HG02973 (cell line): ENCODE measurements at regions not wholly inside any gene's neighbourhood (a gene's known extent, or its start where the extent isn't known, plus 50 kb on each side); places are given as distances from the start of the nearest gene placed in this dataset.

Source experiments
- ATAC-seq: cut with Tn5 transposase; IDR thresholded peaks from one replicate; pipeline ENCODE4 v1.9.1; 2021; ENCODE audit warnings: moderate library complexity; ENCODE audit not compliant: unreplicated experiment

DNA sequence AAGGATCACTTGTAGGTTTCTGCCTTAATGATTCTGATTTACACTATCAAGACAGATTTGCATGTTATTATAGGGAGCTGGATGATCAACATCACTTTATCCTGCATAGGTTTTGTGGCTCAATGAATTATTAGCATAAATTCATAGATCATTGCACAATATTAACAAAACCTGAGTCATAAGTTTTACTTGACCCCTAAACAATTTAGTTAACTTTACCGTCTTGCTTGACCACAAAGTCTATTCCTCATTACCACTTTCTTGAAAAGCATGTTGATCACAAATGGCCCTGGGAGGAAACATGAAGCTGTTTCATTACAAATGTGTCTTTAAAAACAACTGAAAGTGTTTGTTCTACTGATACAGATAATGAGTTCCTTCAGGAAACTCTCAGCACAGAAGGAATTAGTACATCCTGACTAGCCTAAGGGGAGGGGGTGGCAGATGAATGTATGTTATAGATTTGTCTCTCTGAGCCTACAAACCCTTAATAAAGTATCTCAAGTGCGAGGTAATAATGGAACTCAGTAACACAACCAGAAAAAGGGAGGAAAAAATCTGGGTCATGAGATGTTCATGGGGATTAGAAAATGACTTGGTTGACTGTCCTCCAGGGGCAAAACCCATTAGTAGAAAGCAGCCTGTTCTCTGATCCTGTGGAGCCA lies 303.4 kb downstream of the PIK3C3 start:
- no peak for ATAC-seq

DNA sequence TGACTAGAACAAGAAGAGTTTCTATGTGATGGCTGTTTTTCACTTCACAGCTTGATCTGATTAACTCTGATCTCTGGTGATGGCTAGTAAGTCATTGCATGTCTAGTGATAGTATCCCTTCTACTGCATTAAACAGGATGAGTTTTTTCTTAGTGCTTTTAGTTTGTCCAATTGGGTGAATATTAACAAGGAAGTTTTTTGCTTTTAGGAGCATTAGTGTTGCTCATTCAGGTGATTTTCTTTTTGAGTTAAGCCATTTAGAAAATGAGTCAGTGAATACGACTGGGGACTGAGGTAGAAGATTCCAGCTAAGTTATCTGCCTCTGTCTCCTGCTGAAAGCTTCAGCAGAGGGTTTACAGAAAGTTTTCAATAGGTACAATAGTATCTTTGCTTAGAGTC lies 306.7 kb downstream of the PIK3C3 start:
- ATAC-seq: no peak

- ATAC-seq: no peak
Measured at GRCh38 chr18:42264497-42264896, 309.5 kb downstream of the PIK3C3 start.

- no peak for ATAC-seq
Measured at GRCh38 chr18:42268186-42268725, 313.2 kb downstream of the PIK3C3 start.

GRCh38 chr18:42268798-42269197 lies 313.8 kb downstream of the PIK3C3 start:
- ATAC-seq: no peak

DNA sequence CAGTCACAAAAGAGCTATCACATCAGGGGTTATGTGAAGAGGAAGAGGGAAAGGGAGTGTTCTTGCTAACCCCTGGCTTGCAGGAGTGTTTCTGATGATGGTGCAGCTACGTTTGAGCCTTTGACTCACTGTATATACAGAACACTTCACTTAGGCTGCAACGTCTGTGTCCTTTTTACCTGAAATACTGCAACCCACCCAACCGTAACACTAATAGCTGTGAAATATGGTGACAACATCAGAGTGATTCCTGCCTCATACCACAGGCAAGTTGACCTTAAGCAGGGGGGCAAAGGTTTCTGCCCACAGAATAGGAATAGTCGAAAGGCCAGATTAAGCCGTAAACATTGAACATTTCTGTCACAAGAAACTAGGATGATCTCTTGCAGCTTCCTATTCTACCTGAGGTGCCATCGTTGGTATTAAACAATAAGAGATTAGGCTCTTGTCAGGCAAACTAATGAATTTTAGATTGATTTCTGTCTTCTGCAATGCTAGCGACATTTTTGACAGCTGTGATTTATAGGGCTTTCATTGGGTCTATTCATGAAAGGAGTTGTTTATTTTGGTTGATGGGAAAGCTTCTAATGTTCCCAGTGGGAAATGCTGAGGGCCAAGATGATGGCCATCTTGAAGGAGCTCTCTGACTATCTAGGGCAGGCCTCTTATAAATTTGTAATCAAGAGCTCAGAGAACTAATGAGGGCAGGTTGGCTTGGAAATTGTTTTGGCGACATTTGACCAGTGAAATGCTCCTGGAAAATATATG lies 316.8 kb downstream of the PIK3C3 start:
- no peak for ATAC-seq

GRCh38 chr18:42274488-42275137 lies 319.6 kb downstream of the PIK3C3 start:
- no peak for ATAC-seq

DNA sequence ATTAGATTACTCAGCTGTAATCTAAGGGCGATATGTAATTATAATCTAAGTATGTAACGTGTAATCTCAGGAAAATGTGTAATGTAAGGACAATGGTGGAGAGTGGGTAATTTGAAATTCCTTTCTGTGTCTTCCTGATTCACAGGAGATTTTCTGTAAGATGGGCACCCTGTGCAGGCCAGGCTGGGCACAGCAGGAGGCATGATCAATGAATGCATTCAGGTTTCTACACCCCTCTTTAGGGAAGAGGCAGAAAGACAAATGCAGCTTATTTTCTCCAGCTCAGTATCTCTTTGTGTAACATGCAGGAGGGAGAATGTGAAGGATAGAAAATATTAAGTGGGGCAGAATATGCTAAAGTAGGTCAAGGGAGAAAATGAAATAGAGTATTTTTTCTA lies 320.1 kb downstream of the PIK3C3 start:
- no peak for ATAC-seq

- no peak for ATAC-seq
Measured at GRCh38 chr18:42275949-42276730, 321.1 kb downstream of the PIK3C3 start.

DNA sequence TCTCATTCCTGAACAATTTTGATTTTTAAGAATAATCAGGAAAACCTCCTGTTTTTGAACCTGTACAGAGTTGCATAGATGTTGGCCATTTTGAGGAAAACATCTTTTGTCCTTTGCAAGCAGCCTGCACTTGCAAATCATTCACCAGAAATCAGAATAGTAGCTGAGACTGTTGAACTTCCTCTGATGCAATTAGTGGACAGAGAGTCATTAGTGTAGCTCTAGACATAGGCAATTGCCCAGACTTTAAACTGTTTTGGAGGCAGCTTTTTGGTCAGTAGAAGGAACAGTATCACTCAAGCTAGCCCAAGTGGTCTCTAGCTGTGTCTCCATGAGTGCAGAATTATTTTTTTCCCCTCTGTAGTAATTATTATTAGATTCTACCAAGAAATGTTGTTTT lies 326.1 kb downstream of the PIK3C3 start:
- ATAC-seq: no peak

DNA sequence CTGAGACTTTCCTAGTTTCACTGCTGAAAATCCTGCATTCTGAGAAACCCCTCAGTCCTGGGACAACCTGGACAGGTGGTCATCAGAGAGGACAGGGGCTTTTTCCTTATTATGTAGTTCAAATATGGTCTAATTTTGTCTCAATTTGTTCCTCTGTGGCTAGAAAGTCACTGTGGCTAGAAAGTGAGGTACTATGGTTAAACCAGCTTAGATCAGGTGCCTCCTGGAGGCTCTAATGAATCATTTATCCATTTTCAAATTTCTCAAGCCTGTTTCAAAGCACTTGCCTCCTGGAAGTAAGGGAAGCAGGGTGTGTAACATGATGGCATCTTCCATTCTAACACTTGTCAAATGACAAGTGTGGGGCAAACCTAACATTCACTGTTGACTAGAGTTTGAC lies 326.8 kb downstream of the PIK3C3 start:
- ATAC-seq: no peak

GRCh38 chr18:42287047-42287446 lies 332.0 kb downstream of the PIK3C3 start:
- no peak for ATAC-seq

DNA sequence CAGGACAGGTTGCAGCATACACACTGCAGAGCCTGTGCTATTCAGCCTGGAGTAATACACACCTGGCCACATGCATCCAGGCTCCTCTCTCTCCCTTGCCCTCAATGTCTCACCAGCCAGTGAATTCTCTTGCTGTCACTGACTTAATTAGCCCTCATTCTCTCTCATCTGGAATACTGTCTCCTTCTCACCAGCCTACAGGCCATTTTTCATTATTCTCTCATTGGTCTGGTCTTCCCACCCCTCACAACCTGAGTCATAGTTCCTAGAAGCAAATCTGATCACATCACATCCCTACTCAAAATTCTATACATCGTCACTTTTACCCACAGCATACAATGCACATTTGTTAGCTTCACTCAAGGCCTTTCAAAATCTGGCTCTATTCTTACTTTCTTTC lies 333.1 kb downstream of the PIK3C3 start:
- no peak for ATAC-seq

GRCh38 chr18:42289526-42289925 lies 334.5 kb downstream of the PIK3C3 start:
- ATAC-seq: no peak

DNA sequence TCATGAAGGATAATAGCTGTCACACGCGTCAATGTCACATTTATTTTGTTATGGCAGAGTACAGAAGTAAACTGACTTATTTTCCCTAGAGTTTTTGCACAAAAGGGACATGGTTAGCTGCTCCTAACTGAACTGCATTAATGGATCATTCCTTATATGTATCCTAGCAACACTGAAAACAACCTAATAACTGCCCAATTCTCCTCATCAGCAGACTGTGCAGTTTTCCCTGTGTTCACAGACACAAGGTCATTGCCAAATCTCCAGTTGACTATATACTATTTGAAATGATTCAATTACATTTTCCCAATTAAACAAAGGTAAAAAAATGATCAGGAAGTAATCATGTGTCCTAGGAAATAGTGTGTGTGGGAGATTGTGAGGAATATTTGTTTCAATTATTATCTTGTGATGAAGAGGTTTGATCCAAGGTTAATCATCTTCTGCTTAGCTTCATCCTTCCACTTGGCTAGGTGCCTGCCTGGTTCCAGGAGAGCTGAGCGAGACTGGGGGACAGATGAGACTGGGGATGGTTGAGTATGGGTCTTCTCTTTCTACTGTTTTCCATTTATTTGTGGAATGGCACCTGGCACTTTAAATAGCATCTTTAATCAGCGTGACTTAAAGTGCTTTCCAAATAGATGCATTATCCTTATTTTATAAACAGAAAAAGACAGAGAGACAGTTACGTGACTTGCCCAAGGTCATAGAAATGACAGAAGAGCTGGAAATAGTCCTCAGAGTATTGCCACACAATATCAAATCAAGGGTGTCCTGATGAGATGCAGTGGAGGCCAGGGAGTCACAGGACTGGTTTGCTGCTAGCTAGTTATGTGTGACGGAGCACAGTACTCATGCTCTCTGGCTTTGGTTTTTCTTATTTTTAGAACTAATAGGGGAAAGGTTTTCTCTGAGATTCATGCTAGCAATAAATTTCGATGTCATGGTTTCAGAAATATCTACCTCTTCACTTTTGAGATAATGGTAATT lies 335.6 kb downstream of the PIK3C3 start:
- no peak for ATAC-seq

DNA sequence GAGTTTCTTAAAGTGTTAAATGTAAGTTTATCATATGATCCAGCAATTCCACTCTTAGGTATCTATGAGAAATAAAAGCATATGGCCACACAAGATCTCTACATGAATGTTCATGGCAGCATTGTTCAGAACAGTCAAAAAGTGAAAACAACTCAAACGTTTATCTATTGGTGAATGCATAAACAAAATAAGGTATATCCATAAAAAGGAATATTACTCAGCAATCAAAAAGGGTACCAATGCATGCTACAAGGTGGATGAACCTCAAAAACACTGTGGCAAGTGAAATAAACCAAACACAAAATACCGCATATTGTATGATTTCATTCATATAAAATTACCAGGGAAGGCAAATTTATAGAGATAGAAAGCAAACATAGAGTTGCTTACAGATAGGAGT lies 337.6 kb downstream of the PIK3C3 start:
- no peak for ATAC-seq

DNA sequence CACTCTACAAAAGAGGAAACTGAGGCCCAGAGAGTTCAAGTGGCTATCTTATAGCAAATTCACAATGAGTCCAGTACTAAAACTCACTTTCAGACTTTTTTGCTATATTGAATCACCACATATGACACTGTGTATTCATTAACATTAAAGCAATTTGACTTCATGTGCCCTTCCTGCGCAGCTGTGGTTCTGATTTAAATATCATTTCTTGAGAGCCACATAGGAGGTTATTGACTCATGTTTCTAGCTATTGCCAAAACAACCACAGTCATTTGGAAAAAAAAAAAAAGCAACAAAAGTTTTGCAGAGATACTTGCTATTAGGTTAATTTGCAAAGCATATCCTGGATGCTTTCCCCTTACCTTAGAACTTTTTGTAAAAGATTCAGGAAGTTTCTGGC lies 341.2 kb downstream of the PIK3C3 start:
- no peak for ATAC-seq

DNA sequence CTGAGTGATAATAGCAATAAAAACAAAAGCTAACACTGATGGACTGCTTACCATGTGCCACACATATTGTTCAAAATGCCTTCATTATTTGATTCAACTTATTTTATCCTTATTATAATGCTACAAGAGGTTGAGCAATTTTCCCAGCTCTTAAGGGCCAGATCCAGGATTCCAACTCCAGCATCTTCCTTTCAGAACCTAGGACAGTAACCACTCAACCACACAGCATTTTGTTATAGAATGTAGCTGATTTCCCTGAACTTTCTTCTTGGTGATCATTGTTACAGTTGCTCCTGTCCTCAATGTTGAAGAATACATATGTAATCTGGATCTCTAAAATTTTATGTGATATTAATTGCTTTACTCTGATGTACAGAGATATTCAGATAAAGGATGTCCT lies 341.7 kb downstream of the PIK3C3 start:
- no peak for ATAC-seq

DNA sequence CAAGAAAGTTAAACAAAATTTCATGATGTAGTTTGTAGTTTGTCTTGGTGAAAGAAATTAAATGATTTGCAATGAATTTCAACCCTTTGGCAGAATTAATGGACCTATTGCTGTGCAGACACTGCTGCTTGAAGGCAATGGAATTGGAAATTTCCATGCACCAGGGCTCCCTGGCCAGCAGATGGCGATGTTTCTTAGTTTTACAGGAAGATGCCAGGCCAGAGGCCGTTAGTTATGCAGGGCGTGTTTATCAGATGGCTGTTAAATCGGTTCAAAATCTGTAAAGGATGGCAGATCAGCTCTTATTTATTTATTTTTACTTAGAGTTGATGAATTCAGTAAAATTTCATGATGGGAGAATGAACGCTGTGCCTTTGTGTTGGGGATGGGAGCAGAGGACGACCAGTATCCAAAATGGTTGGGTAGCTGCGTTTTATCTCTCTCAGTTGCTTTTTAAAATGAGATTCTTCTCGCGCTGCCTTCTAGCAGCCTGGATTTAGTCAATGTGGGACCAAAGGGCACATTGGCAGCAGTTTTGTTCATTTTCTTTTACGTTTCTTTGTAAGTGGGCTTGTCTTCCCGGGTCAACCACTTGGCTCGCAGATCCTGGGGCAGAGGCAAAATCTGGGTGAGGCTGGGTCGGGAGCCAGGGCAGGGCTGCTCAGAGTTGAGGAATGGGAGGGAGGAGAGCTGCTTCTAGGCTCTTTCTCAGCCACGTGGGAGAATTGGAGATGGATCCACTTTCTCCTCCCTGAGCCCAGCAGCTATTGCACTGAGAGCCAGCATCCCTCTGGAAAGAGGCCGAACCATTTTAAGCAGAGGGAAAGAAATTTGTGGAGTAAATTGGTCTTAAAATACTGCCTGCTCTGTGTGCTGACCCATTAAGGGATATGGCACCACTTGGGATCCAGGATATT lies 344.0 kb downstream of the PIK3C3 start:
- peak; percentile 88 for ATAC-seq
